ENCODE measurements at regions not wholly inside any gene's neighbourhood (a gene's known extent, or its start where the extent isn't known, plus 50 kb on each side); places are given as distances from the start of the nearest gene placed in this dataset.

- Histone ChIP-seq H3K36me3 (replicated peaks in 1 of 2; ENCODE audit: control insufficient read depth in 1 of 2, insufficient read depth in 2 of 2, low read length in 1 of 2) (no peaks in the 10 kb centered on the region), H3K4me2 (no peak overlapping the region), H3K9me2 (no peaks in the 10 kb centered on the region), H2AFZ (ENCODE audit: low read depth) (no peak overlapping the region), H3K9me3 (no peaks in the 10 kb centered on the region), H3F3A (replicated peaks; ENCODE audit: insufficient read depth) (peaks cover 6% of the 10 kb centered on the region), H3K27ac (ENCODE audit: low read depth in 2 of 2, low read length in 1 of 2) (no peak overlapping the region), H3K27me3 (ENCODE audit: insufficient read depth) (no peaks in the 10 kb centered on the region), H3K4me1 (ENCODE audit: control insufficient read depth in 1 of 2, insufficient read depth in 2 of 2, low read depth in 1 of 2, low read length in 1 of 2) (0 out of 4 replicates have a peak, but pooled peaks cover 0 to 6% of the 10 kb centered on the region in 2 experiments), H3K9ac (no peak overlapping the region), H3K79me2 (ENCODE audit: insufficient read depth) (no peaks in the 10 kb centered on the region), H3K4me3 (ENCODE audit: low read depth in 2 of 2, low read length in 1 of 2) (no peak overlapping the region), H4K20me1 (ENCODE audit: insufficient read depth) (no peaks in the 10 kb centered on the region)
- no peak for DNase-seq
- CTCF ChIA-PET = no interaction called here
- no peak for TF ChIP-seq NRF1 (IDR thresholded peaks at IDR 0.05; ENCODE audit: low read depth, low read length)
- no peak for TF ChIP-seq REST (IDR thresholded peaks at IDR 0.05; ENCODE audit: low read depth, low read length)
- no peak for TF ChIP-seq MXI1 (IDR thresholded peaks at IDR 0.05; ENCODE audit: low read depth, low read length)
- no peak for TF ChIP-seq EZH2phosphoT487 (IDR thresholded peaks at IDR 0.05; ENCODE audit: borderline replicate concordance, low read depth)
- no peak for TF ChIP-seq TEAD4 (IDR thresholded peaks at IDR 0.05; ENCODE audit: borderline replicate concordance, insufficient read depth)
- TF ChIP-seq NFIC (IDR thresholded peaks at IDR 0.05; ENCODE audit: borderline replicate concordance) = no peak
- no peak for TF ChIP-seq USF1 (IDR thresholded peaks at IDR 0.05; ENCODE audit: borderline replicate concordance, low read depth)
- TF ChIP-seq SMC3 (IDR thresholded peaks at IDR 0.05; ENCODE audit: low read depth, low read length) = no peak
- no peak for TF ChIP-seq GATA2 (CRISPR knock-in tag; IDR thresholded peaks at IDR 0.05)
- TF ChIP-seq RAD21 (IDR thresholded peaks at IDR 0.05; ENCODE audit: low read length) = no peak
- TF ChIP-seq POLR2AphosphoS5 (IDR thresholded peaks at IDR 0.05; ENCODE audit: low read depth, low read length) = no peak
- TF ChIP-seq TAF1 (IDR thresholded peaks at IDR 0.05; ENCODE audit: borderline replicate concordance, low read depth, low read length) = no peak
- POLR2A ChIA-PET = no interaction called here
Measured at GRCh38 chr14:51462706-51463105, 189.0 kb upstream of the FRMD6 start.

- H4K20me1 ChIP-seq (ENCODE audit: insufficient read depth) = no peaks in the 10 kb centered on the region
- H3K9me3 ChIP-seq = no peaks in the 10 kb centered on the region
- ChIA-PET CTCF (no interaction called here), POLR2A (no interaction called here)
- no peaks in the 10 kb centered on the region for H3K9me2 ChIP-seq
- DNase-seq = no peak
- H3K27ac ChIP-seq (ENCODE audit: low read depth in 2 of 2, low read length in 1 of 2) = no peak overlapping the region
- peaks cover 3% of the 10 kb centered on the region for H3F3A ChIP-seq (replicated peaks; ENCODE audit: insufficient read depth)
- no peak overlapping the region for H2AFZ ChIP-seq (ENCODE audit: low read depth)
- no peak overlapping the region for H3K4me2 ChIP-seq
- no peaks in the 10 kb centered on the region for H3K79me2 ChIP-seq (ENCODE audit: insufficient read depth)
- 0 out of 4 replicates have a peak, but pooled peaks cover 0 to under 1% of the 10 kb centered on the region in 2 experiments for H3K4me1 ChIP-seq (ENCODE audit: control insufficient read depth in 1 of 2, insufficient read depth in 2 of 2, low read depth in 1 of 2, low read length in 1 of 2)
- no peaks in the 10 kb centered on the region for H3K36me3 ChIP-seq (replicated peaks in 1 of 2; ENCODE audit: control insufficient read depth in 1 of 2, insufficient read depth in 2 of 2, low read length in 1 of 2)
- H3K9ac ChIP-seq = no peak overlapping the region
- no peak overlapping the region for H3K4me3 ChIP-seq (ENCODE audit: low read depth in 2 of 2, low read length in 1 of 2)
- WGBS (ENCODE audit: low lambda C conversion rate) = 100% methylated on average over 1 of the region's 1 CpG
- TF ChIP-seq RCOR1 (IDR thresholded peaks at IDR 0.05; ENCODE audit: low read length) (no peak), RFX5 (IDR thresholded peaks at IDR 0.05; ENCODE audit: low read length) (no peak)
- H3K27me3 ChIP-seq (ENCODE audit: insufficient read depth) = no peaks in the 10 kb centered on the region
Measured at GRCh38 chr14:51463461-51463860, 188.2 kb upstream of the FRMD6 start.

Measured in SK-N-SH (cell line).